ENCODE measurements at regions not wholly inside any gene's neighbourhood (a gene's known extent, or its start where the extent isn't known, plus 50 kb on each side); places are given as distances from the start of the nearest gene placed in this dataset.
A peak's percentile ranks its signal among the peaks of the same experiment; 100 is the strongest.

GRCh38 chr10:78301481-78301880 lies 267.8 kb downstream of the RPS24 start:
- no peak for DNase-seq

DNA sequence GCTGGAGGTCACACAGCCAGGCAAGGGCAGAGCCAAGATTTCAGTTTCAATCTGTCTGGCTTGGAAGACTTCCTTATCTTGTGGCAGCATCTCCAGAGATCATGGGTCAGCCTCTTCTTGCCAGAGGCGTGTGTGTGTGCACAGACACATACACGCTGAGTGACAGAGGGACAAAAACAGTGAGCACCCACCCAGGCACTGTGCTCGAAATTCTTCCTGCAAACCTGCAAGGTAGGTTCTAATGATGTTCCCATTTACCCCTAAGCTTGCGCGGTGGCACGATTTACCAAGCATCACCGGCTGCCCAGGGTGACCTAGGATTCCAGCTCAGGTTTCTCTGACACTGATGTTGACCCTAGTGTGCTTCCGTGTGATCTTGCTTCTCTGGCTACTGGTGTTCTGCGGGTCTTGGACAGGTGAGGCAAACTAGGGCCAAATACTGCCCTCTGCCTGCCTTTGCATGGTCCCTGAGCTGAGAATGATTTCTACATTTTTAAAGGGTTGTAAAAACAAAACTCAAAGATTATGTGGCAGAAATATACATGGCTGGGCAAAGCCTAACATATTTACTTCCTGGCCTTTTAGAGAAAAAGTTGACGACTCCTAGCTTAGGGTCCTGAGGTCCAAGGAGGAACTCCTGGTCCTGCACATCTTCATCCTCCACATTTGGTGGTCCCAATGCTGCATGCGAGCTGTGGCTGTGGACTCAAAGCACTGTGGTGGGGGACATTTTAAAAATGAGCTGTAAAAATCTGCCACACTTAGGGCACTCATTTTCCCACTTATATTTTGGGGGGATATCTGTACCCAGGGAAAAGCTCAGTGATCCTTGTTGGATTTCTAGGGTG lies 268.5 kb downstream of the RPS24 start:
- DNase-seq = no peak

DNA sequence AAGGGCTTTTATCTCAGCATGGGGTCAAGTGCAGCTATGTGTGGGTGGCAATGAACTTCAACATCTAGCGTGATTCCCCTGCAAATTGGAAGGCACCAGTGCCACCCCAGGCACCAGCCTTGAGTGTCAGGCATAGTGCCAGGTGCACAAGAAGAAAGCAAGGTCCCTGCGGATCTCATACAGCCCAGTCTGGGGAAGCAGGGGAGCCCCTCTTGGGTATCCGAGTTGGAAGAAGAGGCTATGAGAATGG lies 269.0 kb downstream of the RPS24 start:
- DNase-seq = no peak

- peak; percentile 92 to 97 (median 94) for DNase-seq
Observed at GRCh38 chr10:78302989-78303854, 269.6 kb downstream of the RPS24 start.

- no peak for DNase-seq
Observed at GRCh38 chr10:78304091-78305045, 270.7 kb downstream of the RPS24 start.

DNA sequence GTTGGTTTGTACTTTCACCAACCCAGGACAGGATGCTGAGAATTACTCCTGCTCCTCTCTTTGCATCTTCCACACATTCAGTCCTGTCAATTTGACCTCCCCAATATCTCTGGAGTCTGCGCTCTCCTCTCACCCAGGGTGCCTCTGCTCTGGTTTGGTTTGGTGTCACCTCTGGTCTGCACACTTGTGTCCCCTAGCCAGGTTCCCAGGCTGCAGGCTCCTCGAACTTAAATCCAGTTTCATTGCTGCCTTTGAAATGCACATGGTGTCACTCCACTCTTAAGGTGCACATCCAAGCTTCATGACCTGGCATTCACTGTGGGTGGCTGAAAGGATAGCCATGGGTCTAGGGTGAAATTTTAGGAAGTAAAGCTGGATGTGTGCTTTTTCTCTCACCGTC lies 271.6 kb downstream of the RPS24 start:
- no peak for DNase-seq

DNA sequence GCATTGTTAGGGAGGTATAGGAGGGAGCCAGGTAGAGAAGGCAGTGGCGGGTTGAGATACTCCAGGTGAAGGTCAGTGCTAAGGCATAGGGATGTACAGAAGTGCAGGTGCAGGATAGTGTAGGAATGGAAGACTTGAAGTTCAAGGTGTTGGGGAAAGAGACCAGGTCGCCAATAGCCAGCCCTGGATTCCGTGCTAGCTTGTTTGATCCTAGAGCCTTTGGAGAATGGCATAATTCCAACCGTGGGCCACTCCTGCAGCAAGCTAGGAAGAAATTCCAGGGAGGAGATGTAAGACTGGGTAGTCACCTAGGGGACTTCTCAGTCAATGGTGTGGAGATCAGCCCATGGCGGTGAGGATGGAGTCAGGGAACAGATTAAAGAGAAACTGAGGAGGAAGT lies 272.7 kb downstream of the RPS24 start:
- DNase-seq = no peak

- DNase-seq = no peak
Observed at GRCh38 chr10:78307576-78307975, 273.9 kb downstream of the RPS24 start.

DNA sequence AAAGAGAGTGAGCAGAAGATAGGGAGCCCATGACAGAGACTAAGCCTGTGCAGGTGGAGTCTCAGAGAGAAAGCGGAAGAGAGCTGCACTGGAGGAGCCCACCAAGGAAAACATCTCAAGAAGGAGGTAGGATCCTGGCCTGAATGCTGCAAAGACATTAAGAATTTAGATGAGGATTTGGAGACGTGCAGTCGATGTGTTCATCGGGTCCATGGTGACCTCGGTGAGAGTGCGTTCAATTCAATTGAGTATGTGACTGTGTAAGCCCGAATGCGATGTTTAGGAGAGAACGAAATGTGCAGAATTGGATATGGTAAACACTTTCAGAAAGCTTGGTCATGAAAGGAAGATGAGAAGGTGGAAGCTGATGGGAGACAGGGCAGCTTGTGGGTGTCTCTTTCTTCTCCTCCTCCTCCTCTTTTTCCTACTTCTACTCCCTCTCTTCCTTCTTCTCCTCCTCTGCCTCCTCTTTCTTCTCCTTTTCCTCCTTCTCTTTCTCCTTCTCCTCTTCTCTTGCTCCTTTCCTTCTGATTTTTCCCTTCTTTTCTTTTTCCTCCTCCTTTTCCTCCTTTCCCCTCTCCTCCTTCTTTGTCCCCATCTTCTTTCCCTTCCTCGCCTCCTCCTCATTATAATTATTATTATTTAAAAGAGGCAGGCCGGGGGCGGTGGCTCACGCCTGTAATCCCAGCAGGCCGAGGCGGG lies 276.0 kb downstream of the RPS24 start:
- DNase-seq = no peak

GRCh38 chr10:78310481-78311080 lies 276.9 kb downstream of the RPS24 start:
- no peak for DNase-seq

DNA sequence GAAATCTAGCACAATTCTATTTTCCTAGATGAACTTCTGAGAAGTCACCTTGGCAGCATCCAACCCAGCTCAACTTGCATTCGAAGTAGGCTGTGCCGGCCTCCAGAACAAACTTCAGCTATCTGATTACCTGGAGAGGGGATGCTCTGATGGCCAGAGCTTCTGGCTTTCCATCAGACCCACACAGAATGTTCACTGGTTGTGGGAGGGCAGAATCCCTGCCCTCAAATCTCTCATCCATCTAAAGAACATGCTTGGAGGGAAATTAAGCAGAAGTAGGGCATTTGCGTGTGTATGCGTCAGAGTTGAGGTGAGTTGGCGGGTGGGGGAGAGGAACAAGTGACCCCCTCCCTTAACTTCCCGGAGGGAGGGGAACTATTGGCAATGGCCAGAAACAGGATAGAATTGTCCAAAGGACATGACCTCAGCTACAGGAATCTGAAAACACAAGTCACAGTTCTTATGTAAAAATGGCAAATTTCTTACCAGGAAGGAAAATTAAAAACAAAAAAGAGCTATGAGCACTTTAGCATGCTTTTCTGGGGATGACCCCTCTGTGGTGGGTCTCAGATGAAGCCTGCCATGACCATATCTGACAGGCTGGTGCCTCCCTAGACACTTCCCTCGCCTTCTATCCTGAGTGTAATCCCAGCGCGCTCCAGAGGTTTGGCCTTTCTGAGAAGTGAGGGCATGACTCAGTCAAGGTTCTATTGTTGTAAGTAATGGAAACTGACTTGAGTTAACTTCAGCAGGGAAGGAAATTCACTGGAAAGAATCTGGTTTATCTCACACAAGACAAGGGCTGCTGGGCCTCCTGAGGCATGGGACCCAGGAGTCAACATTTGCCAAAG lies 278.8 kb downstream of the RPS24 start:
- no peak for DNase-seq

GRCh38 chr10:78313048-78313381 lies 279.4 kb downstream of the RPS24 start:
- DNase-seq = no peak

DNA sequence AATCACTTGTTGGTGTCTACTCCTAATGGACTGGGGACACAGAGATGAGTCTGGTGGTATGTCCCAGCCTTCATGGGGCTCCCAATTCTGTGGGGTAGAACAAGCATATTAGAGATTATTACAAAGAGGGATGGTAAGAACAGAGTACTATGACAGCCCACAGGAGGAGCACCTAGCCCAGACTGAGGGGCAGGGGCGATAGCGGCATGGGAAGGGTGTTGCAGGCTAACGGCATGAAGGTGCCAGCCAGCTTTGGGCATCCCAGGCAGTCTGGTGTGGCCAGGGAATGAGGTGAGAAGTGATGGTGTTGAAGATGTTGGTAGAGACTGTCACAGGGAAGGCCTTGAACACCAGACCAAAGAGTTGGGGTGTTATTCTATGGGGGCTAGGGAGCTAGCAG lies 280.0 kb downstream of the RPS24 start:
- no peak for DNase-seq

- DNase-seq = no peak
Observed at GRCh38 chr10:78314651-78315050, 281.0 kb downstream of the RPS24 start.

GRCh38 chr10:78316451-78316931 lies 282.8 kb downstream of the RPS24 start:
- DNase-seq = no peak

DNA sequence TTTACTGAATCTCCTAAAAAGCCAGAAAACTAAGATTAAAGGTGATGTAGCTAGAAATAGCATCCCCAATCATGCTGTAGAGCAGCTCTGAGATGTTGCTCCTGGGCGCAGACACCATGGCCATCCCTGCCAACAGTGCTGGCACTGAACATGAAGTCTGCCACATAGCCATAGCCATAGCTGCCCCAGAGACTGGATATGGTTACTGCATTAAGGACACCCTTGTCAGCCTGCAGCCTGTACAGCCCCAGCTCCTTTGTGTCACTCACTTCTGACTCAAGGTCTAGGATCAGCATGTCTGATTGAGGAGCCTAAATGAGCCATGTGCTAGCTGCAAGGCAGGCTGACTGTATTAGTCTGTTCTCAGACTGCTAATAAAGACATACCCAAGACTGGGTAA lies 284.6 kb downstream of the RPS24 start:
- DNase-seq = no peak

DNA sequence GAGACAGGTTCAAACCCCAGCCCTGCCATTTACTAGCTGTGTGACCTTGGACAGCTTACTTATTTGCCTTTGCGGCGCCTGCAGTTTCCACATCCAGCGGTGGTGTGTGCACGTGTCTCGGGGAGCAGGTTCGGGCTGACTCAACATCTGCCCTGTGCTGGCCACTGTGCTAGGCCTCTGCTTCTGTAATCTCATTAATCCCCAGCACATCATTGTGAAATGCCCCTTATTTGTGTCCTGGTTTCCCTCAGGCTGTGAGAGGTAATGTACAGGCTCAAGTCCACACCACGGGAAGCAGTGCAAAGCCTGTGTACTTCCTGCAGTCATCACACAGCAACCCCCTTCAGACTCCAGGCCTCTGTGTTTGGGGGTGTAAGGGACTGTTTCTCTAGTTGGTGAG lies 285.7 kb downstream of the RPS24 start:
- DNase-seq = no peak

GRCh38 chr10:78319841-78320240 lies 286.2 kb downstream of the RPS24 start:
- DNase-seq = no peak

DNA sequence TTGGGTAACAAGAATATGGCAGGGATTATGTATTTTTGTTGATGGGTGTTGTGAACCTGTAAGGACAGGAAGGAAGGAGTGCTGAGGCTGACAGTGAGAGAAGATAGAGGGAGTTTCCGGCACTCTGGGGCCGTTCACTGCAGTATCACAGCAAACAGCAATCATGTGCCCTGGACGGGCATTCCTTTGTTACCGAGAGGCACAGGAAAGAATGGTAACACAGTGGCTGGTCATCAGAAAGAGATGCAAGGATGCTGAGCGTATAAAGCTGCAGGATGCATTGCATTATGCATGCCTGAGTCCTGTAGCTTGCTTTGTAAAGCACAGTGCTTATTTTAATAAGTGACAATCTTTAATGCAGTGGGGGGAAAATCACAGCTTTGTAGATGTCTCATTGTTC lies 286.8 kb downstream of the RPS24 start:
- DNase-seq = no peak

- no peak for DNase-seq
Observed at GRCh38 chr10:78321000-78321399, 287.3 kb downstream of the RPS24 start.

DNA sequence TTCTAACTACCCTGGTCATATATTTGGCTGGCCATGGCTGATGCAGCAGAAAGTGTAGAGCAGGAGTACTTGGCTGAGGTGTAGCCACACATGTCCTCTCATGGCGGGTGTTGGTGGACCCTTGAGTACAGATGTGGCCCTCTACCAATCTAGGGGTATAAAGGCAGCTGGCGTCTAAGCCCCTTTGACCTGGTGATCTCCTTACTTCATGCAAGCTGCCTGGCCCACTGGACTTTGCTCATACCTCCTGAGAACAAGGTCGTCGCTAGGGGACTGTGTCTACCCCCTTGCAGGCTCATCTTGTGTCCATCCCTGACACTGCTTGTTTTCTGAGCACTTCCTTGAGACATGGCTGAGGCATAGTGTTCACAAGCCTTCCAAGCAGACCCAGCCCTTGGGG lies 287.8 kb downstream of the RPS24 start:
- no peak for DNase-seq
